CD4-positive, alpha-beta T cell treated with Interferon alpha-2 for 1 hour (primary cell): ENCODE measurements at regions not wholly inside any gene's neighbourhood (a gene's known extent, or its start where the extent isn't known, plus 50 kb on each side); places are given as distances from the start of the nearest gene placed in this dataset.
"Not testable (repeated sequence)": the region's sequence is repeated elsewhere in the genome, so short reads cannot be mapped to it uniquely, and the experiment has no call there.

Experiments used
- DNase-seq, 2 donors: peaks; one replicate each; pipeline ENCODE4 v3.0.0-alpha.2; 2020 to 2022

DNA sequence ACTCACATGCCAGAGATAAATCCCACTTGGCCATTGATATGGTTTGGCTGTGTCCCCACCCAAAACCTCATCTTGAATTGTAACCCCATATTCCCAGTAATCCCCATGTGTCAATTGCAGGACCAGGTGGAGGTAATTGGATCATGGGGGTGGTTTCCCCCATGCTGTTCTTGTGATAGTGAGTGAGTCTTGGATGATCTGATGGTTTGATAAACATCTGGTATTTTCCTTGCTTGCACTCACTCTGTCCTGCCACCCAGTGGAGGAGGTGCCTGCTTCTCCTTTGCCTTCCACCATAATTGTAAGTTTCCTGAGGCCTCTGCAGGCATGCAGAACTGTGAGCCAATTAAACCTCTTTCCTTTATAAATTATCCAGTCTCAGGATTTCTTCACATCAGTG lies 50.4 kb upstream of the B3GAT2 start:
- DNase-seq, result not testable (repeated sequence)

- DNase-seq, result no peak
These were observed 55.1 kb upstream of the B3GAT2 start for GRCh38 chr6:71011871-71012371.

DNA sequence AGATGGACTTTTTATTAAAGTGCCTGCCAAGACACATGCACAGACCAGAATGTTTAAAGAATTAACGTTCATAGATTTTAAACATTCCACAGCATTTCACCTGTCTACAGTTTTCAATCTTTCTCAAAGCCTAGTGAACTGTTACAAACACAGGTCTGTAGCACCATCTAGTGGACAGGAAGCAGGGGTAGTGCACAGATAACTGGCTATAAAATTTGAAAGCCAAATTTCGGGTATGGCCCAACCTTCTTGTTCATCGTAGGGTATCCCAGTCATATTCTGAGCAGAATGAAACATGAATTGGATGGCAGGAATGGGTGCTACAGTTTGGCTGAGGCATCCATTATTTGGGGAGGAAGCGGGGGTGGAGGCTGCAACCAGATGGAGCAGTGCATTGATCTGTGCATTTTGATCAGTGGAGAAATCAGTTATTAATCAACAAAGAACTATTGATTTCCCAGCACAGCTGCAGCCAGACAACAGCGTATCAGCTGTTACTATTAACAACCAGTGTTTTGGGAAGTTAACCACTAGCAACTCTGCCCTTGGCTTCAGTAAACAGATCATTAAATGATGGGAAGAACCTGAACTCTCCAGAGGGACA lies 56.1 kb upstream of the B3GAT2 start:
- DNase-seq, result peak in 1 of 2 donors; percentile 43

DNA sequence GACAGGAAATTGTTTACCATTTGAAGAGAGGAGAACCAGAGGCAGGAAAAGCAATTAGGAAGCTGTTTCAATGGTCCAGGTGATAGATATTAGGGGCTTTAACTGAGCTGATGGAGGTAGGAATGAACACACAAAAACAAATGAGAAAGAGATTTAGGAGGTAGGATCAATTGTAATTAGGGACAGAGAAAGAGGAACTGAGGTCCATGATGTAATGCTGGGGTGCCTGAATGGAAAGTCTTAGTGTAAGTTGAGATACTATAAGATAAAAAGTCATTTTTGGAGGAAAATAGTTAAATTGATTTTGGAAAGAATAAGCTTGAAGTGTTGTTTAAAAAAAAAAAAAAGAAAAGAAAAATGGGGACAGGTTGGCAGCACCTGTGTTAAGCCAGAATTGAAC lies 58.5 kb upstream of the B3GAT2 start:
- no peak for DNase-seq

DNA sequence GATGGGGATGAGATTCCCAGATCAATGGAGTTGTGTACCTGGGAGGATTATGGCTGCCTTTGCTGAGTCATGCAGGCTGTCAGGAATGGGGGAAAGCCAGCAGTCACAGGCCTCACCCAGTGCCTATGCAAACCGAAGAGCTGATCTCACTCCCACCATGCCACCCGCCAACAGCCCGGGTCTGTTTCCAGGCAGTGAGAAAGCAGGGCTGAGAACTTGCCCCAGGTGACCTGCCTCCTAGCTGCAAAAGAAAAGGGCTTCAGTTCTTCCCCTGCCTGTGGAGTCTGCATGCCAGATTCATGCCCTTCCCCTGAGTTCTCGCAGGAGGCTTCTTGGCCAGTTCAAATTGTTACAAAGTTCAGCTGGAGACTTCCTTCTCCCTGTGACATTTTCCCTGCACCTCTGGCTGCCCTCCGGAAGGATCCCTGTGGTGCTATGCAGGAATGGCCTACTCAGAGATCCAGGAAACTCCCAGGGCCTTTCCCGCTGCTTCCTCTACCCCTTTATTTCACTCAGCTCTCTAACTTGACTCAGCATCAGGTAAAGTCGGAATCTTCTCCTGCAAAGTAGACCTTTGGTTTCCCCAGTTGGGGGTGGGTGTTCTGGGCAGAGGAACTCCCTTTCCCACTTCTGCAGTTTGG lies 71.5 kb upstream of the B3GAT2 start:
- DNase-seq, result no peak

DNA sequence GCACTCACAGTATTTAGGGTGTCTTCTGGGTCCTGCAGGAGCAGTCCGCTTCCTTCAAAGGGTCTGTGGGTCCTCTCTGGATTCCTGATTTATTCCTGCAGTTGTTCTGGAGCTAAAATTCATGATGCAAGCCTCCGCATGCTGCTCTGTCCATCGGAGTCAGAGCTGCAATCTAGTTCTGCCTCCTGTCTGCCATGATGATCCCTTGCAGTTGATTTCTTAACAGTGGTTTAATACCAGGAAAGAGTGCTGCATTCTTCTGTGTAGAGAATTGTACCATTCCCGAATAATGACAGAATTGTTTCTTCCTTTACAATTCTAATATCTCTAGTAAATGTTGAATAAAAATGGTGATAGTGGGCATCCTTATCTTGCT lies 72.0 kb upstream of the B3GAT2 start:
- DNase-seq, result no peak

DNA sequence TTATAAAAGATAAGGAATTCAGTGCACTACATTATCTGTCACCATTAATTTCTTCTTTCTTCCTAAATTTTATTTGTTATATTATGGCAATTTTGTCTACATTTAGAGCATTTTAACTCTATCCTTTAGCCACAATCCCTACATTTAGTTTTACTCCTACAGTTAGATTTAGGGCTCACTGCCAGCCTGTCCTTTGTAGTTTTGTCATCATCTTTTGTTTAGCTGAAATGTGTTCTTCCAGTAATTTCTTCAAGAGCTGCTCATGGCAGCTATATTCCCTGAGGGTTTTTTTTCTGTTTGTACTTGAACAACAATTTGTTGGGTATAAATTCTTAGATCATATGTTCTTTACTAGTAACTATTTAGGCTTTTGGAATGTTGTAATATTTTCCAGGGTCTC lies 72.7 kb upstream of the B3GAT2 start:
- no peak for DNase-seq

GRCh38 chr6:71031912-71032311 lies 75.1 kb upstream of the B3GAT2 start:
- DNase-seq, result no peak

DNA sequence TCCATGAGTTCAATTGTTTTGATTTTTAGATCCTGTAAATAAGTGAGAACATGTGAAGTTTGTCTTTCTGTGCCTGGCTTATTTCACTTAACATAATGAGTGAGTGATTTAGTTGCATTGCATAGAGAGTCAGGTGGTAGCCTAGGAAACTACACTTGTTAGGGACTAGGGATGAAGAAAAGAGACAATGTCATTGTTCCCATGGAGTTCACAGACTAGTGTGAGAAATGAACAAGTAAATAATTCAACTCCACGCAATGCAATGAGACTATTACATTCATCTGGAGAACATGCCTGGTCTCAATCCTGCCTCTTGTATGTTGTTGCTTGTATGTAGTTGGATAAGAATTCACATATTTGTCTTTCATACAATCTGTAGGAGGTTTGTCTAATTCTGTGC lies 76.3 kb upstream of the B3GAT2 start:
- no peak for DNase-seq

- no peak for DNase-seq
These were observed 77.0 kb upstream of the B3GAT2 start for GRCh38 chr6:71033890-71034289.

DNA sequence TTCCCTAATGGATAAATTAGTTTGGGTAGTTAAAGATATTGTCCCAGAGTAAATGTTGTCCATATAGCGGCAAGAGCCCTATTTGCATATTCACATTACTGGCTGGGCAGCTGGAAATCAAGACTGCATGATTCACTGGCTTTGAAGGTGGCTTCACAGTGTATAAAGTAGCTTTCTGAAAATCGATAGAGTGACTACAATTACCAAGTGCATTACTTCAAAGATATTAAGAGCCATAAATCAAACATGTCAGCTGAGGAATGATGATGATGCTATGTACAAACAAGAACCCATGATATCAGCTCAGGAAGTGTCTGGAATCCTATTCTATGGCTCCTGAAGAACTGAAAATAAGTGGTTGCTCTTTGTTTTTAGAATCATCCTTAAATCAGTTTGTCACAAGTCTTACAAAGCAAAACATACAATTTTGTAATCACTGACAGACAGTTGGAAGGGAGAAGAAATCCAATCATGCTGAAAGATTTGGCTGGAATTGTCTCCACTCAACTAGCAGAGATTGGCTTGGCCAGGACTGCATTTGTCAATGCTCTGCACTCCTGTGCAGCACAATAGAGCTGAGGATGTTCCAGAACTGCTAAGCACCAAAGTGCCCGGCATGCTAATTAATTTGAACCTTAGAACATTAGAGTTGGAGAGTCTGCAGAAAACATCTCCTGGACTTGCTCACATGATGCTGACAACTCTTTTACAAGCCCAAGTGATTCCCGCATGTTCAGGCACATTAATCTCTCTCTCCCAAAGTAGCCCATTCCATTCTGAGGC lies 77.9 kb upstream of the B3GAT2 start:
- no peak for DNase-seq

- no peak for DNase-seq
These were observed 79.0 kb upstream of the B3GAT2 start for GRCh38 chr6:71035871-71036270.

GRCh38 chr6:71038711-71039344 lies 82.0 kb upstream of the B3GAT2 start:
- no peak for DNase-seq

DNA sequence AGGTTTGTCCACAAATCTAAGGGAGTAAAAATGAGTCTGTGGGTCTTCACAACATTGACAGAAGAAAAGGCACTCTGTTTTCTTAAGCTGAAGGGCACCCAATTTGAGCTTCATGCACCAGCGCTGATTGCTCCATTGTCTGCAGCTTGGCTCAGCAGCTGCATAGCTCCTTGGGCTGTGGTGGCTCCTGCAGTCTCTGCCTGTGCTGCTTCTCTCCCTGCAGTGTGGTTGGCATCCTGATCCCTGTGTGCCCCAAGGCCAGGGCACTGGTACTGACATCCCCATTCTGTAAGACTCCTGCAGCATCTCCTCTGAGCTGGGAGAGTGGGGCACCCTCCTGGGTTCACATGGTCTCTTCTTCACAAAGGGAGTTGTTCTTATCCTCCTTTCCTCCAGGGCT lies 83.2 kb upstream of the B3GAT2 start:
- DNase-seq, result no peak

DNA sequence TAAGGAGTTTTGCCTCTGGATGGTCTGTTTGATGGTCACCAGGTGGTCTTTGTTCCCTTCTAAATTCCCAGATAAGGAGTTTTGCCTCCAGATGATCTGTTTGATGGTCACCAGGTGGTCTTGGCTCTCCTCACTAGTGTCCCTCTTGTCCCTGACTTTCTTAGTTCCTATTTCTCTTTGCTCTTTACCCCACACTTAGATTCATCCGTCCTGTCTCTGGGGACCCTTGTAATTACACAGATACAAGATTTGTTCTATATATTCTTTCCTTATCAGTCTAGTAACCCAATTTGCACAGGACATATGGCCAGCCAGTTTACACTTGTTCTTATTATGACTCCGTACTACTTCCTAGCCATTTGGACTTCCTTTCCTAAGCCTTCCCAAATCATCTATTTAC lies 84.0 kb upstream of the B3GAT2 start:
- no peak for DNase-seq

DNA sequence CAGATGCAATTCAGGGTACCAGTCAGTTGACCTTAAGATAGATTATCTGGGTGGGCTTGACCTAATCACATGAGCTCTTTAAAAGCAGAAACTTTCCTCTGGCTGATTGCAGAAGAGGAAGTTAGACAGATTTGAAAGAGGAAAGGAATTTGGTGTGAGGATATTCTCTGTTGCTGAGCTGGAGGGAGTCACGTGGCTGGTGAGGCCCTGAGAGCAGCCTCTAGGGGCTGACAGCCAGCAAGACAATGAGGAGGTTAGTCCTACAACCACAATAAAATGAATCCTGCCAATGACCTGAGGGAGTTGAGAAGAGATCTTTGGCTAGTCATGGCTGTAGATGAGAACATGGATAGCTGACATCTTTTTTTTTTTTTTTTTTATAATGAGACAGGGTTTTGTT lies 87.0 kb upstream of the B3GAT2 start:
- peak in 1 of 2 donors; percentile 1 for DNase-seq

DNA sequence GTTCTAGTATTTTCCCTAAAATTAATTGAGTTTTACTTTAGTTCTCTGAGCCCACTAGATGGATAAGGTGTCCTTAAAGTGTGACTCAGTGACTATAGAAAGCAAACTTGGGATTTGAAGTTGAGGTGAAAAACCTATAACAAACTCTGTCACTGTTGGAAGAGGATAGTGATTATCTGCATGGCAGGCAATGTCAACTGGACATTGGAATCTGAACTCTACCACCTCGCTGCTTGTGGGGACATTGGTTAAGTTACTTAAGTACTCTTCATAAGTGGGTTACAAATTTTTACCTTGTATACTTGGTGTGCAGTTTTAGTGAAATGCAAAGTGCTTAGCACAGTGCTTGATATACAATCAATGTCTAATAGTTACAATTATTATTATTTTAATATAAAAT lies 87.9 kb upstream of the B3GAT2 start:
- DNase-seq, result no peak

GRCh38 chr6:71045296-71045695 lies 88.4 kb upstream of the B3GAT2 start:
- DNase-seq, result no peak

DNA sequence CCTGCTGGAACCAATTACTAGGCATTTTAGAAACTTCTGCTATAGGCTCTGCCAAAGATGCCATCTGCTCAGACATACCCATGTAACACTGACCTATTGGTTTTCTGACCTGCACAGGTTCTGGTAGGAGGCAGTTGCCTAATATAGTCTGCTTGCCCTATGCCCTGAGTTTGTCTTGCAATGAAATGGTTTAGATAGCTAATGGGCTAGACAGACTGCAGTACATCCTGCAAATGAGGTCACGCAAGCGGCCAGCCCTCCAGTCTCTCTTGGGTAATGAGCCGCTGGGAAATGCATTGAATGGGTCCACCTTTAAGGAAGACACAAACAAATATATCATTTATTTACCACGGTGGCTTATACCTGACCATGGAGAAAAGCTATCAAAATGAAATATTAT lies 90.6 kb upstream of the B3GAT2 start:
- no peak for DNase-seq

DNA sequence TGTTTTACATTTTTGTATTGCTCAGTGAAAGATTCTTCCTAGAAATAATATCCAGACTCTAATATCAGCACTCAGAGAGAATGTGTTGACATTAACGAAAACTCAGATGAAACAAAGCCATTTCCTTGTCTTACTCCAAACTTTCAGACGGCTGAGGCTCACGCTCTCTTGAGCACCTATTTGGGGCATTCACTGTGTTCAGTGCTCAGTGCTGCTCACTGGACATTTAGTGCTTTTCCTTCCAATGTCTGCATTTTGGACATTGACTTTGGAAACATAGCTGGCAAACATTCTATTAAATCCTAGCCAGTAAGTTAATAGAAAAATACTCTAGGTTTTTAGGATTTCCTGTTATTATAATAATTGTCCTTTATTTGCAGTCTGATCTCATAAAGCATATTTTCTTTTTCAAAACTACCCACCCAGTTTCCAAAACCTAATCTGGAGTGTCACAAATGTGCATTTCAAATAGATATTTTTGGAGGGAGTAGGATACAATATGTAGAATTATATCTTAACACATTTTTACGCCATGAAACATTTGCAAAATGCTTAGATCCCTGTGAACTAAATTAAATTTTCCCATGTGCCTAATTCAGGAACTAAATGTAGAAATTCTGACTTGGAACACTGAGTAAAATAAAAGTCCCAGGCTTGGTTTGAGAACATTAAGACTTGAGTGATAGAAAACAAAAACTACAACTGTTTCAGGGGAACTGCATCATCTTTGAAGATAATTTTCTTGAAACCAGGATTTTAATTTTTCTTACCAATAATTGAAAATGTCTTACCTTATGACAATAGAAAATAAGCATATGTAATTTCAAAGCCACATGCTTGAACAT lies 91.7 kb upstream of the B3GAT2 start:
- DNase-seq, result no peak

- no peak for DNase-seq
These were observed 92.4 kb upstream of the B3GAT2 start for GRCh38 chr6:71049198-71049770.

DNA sequence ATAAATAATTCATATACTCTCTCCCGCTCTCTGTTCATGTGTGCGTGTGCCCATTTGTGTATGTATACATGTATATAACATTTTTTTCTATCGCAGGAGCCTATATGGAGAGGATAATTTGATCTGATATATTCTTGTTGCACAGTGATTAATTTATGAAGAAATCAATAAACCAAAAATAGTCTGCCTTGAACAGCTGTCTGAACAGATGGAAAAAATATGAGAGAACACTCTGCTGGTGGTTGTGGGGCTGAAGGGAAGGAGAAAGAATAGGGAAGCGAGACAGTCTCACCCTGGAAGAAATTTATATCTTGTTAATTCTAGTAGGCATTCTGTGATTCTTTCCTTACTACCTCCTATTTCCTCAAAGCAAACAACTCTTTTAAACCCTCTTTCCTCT lies 96.6 kb upstream of the B3GAT2 start:
- DNase-seq, result no peak
